Natural killer cell treated with Interleukin-12 subunit alpha and Interleukin-12 subunit beta and Interleukin-15 and Interleukin-18, amount 100 ng/mL, for 72 hours (primary cell): ENCODE measurements at regions not wholly inside any gene's neighbourhood (a gene's known extent, or its start where the extent isn't known, plus 50 kb on each side); places are given as distances from the start of the nearest gene placed in this dataset.

Source experiments
- ATAC-seq, 2 donors: fragments of 150-1000 bp; cut with Tn5 transposase in 1 of 2; sonication (Bioruptor Pico), chemical (Tn5 transposase) in 1 of 2; 2 replicates each; pipeline ENCODE4 v1.10.0; 2021
- DNase-seq: peaks from one replicate; pipeline ENCODE4 v3.0.0; 2022; ENCODE audit warnings: low spot score
- H3K27ac Mint-ChIP-seq, 2 donors: 1 replicate in 1 of 2; 2 replicates in 1 of 2; pipeline ENCODE4 v1.8.0; 2022; ENCODE audit warnings: mixed read lengths in 2 of 2, mild to moderate bottlenecking in 1 of 2, moderate library complexity in 1 of 2
- H3K27me3 Mint-ChIP-seq, 2 donors: 1 replicate in 1 of 2; 2 replicates in 1 of 2; pipeline ENCODE4 v1.8.0; 2022; ENCODE audit warnings: mixed read lengths in 2 of 2
- H3K36me3 Mint-ChIP-seq: one replicate; pipeline ENCODE4 v1.8.0; 2022; ENCODE audit warnings: mixed read lengths
- H3K4me1 Mint-ChIP-seq, 2 donors: 1 replicate in 1 of 2; 2 replicates in 1 of 2; pipeline ENCODE4 v1.8.0; 2022; ENCODE audit warnings: low read depth in 2 of 2, mixed read lengths in 2 of 2, mild to moderate bottlenecking in 1 of 2
- H3K4me3 Mint-ChIP-seq: one replicate; pipeline ENCODE4 v1.8.0; 2022; ENCODE audit warnings: mixed read lengths
- H3K9me3 Mint-ChIP-seq: 2 replicates; pipeline ENCODE4 v1.8.0; 2022; ENCODE audit warnings: mixed read lengths

GRCh38 chr18:34611904-34612303, 98.2 kb upstream of the DTNA start:
- H3K36me3 Mint-ChIP-seq, result no peaks in the 10 kb centered on the region
- DNase-seq (no peak), ATAC-seq (peak in 1 of 2 donors; percentile 32)
- H3K9me3 Mint-ChIP-seq, result peaks cover 3% of the 10 kb centered on the region
- peaks cover 0 to 2% of the 10 kb centered on the region in 2 donors for H3K27me3 Mint-ChIP-seq
- no peaks in the 10 kb centered on the region for H3K4me1 Mint-ChIP-seq
- H3K4me3 Mint-ChIP-seq, result no peak overlapping the region
- no peak overlapping the region for H3K27ac Mint-ChIP-seq

GRCh38 chr18:34620258-34620861, 89.7 kb upstream of the DTNA start:
- Mint-ChIP-seq H3K9me3 (peaks cover 5% of the 10 kb centered on the region), H3K36me3 (peaks cover 15% of the 10 kb centered on the region), H3K4me1 (no peaks in the 10 kb centered on the region), H3K27ac (no peak overlapping the region), H3K27me3 (peaks cover 0 to 16% of the 10 kb centered on the region in 2 donors), H3K4me3 (no peak overlapping the region)
- DNase-seq (no peak), ATAC-seq (no peak)

- Mint-ChIP-seq H3K9me3 (peaks cover 5% of the 10 kb centered on the region), H3K4me1 (no peaks in the 10 kb centered on the region), H3K27ac (no peak overlapping the region), H3K27me3 (peaks cover 3 to 14% of the 10 kb centered on the region in 2 donors), H3K4me3 (no peak overlapping the region), H3K36me3 (peaks cover 15% of the 10 kb centered on the region)
- no peak for DNase-seq
- ATAC-seq, result no peak
Observed at GRCh38 chr18:34623557-34623956, 86.5 kb upstream of the DTNA start.

- Mint-ChIP-seq H3K36me3 (peaks cover 9% of the 10 kb centered on the region), H3K4me3 (no peak overlapping the region), H3K9me3 (peaks cover 5% of the 10 kb centered on the region), H3K27me3 (peaks cover 6 to 9% of the 10 kb centered on the region in 2 donors), H3K4me1 (no peaks in the 10 kb centered on the region), H3K27ac (no peak overlapping the region)
- DNase-seq, result no peak
- ATAC-seq, result no peak
Observed at GRCh38 chr18:34624551-34624950, 85.5 kb upstream of the DTNA start.

- Mint-ChIP-seq H3K27ac (no peak overlapping the region), H3K4me1 (no peaks in the 10 kb centered on the region), H3K36me3 (no peaks in the 10 kb centered on the region), H3K9me3 (no peaks in the 10 kb centered on the region), H3K27me3 (peaks cover 18% of the 10 kb centered on the region in 2 donors), H3K4me3 (no peak overlapping the region)
- DNase-seq (no peak), ATAC-seq (no peak)
Observed at GRCh38 chr18:34626404-34627136, 83.5 kb upstream of the DTNA start.

- H3K27ac Mint-ChIP-seq, result no peak overlapping the region
- ATAC-seq, result no peak
Observed at GRCh38 chr18:34627137-34627920, 82.8 kb upstream of the DTNA start.

GRCh38 chr18:34631093-34631966, 78.8 kb upstream of the DTNA start:
- Mint-ChIP-seq H3K4me3 (no peak overlapping the region), H3K27me3 (peaks cover 20 to 21% of the 10 kb centered on the region in 2 donors), H3K36me3 (no peaks in the 10 kb centered on the region), H3K9me3 (no peaks in the 10 kb centered on the region), H3K4me1 (no peaks in the 10 kb centered on the region), H3K27ac (no peak overlapping the region)
- ATAC-seq, result no peak
- DNase-seq, result no peak

More at GRCh38 chr18:34627137-34627920, 82.8 kb upstream of the DTNA start:
- DNase-seq, result no peak
- H3K4me1 Mint-ChIP-seq, result no peaks in the 10 kb centered on the region
- H3K9me3 Mint-ChIP-seq, result no peaks in the 10 kb centered on the region
- no peaks in the 10 kb centered on the region for H3K36me3 Mint-ChIP-seq
- no peak overlapping the region for H3K4me3 Mint-ChIP-seq
- H3K27me3 Mint-ChIP-seq, result peaks cover 15 to 18% of the 10 kb centered on the region in 2 donors

- ATAC-seq, result no peak
- H3K27me3 Mint-ChIP-seq, result peaks cover 18 to 21% of the 10 kb centered on the region in 2 donors
- H3K36me3 Mint-ChIP-seq, result no peaks in the 10 kb centered on the region
- H3K4me1 Mint-ChIP-seq, result no peaks in the 10 kb centered on the region
- no peak for DNase-seq
- H3K4me3 Mint-ChIP-seq, result no peak overlapping the region
- no peaks in the 10 kb centered on the region for H3K9me3 Mint-ChIP-seq
- no peak overlapping the region for H3K27ac Mint-ChIP-seq
Observed at GRCh38 chr18:34632321-34632720, 77.8 kb upstream of the DTNA start.

- Mint-ChIP-seq H3K27ac (no peak overlapping the region), H3K36me3 (no peaks in the 10 kb centered on the region), H3K9me3 (no peaks in the 10 kb centered on the region), H3K27me3 (peaks cover 17 to 21% of the 10 kb centered on the region in 2 donors), H3K4me3 (no peak overlapping the region), H3K4me1 (no peaks in the 10 kb centered on the region)
- ATAC-seq (no peak), DNase-seq (no peak)
Observed at GRCh38 chr18:34633368-34633767, 76.7 kb upstream of the DTNA start.

GRCh38 chr18:34637094-34637801, 72.8 kb upstream of the DTNA start:
- H3K27ac Mint-ChIP-seq, result no peak overlapping the region
- no peaks in the 10 kb centered on the region for H3K9me3 Mint-ChIP-seq
- ATAC-seq (no peak), DNase-seq (no peak)
- no peaks in the 10 kb centered on the region for H3K4me1 Mint-ChIP-seq
- no peaks in the 10 kb centered on the region for H3K36me3 Mint-ChIP-seq
- peaks cover 2 to 6% of the 10 kb centered on the region in 2 donors for H3K27me3 Mint-ChIP-seq
- H3K4me3 Mint-ChIP-seq, result no peak overlapping the region

- ATAC-seq (no peak), DNase-seq (no peak)
- Mint-ChIP-seq H3K36me3 (no peaks in the 10 kb centered on the region), H3K27me3 (peaks cover 0 to 2% of the 10 kb centered on the region in 2 donors), H3K27ac (peak overlapping the region in 1 of 2 donors; percentile 15), H3K4me1 (no peaks in the 10 kb centered on the region), H3K4me3 (no peak overlapping the region), H3K9me3 (no peaks in the 10 kb centered on the region)
Observed at GRCh38 chr18:34639687-34640086, 70.4 kb upstream of the DTNA start.

GRCh38 chr18:34640276-34640675, 69.8 kb upstream of the DTNA start:
- no peak overlapping the region for H3K27ac Mint-ChIP-seq
- H3K4me3 Mint-ChIP-seq, result no peak overlapping the region
- DNase-seq (no peak), ATAC-seq (no peak)
- no peaks in the 10 kb centered on the region for H3K27me3 Mint-ChIP-seq
- no peaks in the 10 kb centered on the region for H3K9me3 Mint-ChIP-seq
- H3K36me3 Mint-ChIP-seq, result no peaks in the 10 kb centered on the region
- no peaks in the 10 kb centered on the region for H3K4me1 Mint-ChIP-seq

GRCh38 chr18:34643989-34644388, 66.1 kb upstream of the DTNA start:
- Mint-ChIP-seq H3K36me3 (no peaks in the 10 kb centered on the region), H3K27me3 (peaks cover 7 to 10% of the 10 kb centered on the region in 2 donors), H3K4me1 (no peaks in the 10 kb centered on the region), H3K27ac (no peak overlapping the region), H3K9me3 (no peaks in the 10 kb centered on the region), H3K4me3 (no peak overlapping the region)
- DNase-seq (no peak), ATAC-seq (no peak)
